Keratinocyte (primary cell): ENCODE measurements at regions not wholly inside any gene's neighbourhood (a gene's known extent, or its start where the extent isn't known, plus 50 kb on each side); places are given as distances from the start of the nearest gene placed in this dataset.
"Not testable (repeated sequence)": the region's sequence is repeated elsewhere in the genome, so short reads cannot be mapped to it uniquely, and the experiment has no call there.

Experiments
- CTCF ChIP-seq, 3 experiments: IDR thresholded peaks in 1 of 3; conservative IDR thresholded peaks in 1 of 3; optimal IDR thresholded peaks in 1 of 3; 2 replicates in 2 of 3; 3 replicates in 1 of 3; pipeline versions ENCODE3 to v1.5.1; 2011; ENCODE audit warnings: low read length in 3 of 3, mild to moderate bottlenecking in 3 of 3, moderate library complexity in 2 of 3, control low read depth in 1 of 3, inconsistent platforms in 1 of 3; ENCODE audit not compliant: insufficient read depth in 2 of 3; ENCODE audit errors: extremely low read depth in 1 of 3
- EZH2 ChIP-seq: IDR thresholded peaks from one replicate; pipeline ENCODE4 v1.6.1; 2012; ENCODE audit warnings: inconsistent platforms, mild to moderate bottlenecking, low read length, moderate library complexity

- not testable (repeated sequence) for TF ChIP-seq CTCF (optimal IDR thresholded peaks at IDR 0.05 in 1 of 3, IDR thresholded peaks at IDR 0.05 in 1 of 3, conservative IDR thresholded peaks at IDR 0.05 in 1 of 3; ENCODE audit: extremely low read depth in 1 of 3, insufficient read depth in 2 of 3, low read length in 3 of 3); EZH2
Observed at GRCh38 chr4:135406597-135406996, 1205.0 kb upstream of the PABPC4L start.
